A673 (cell line): ENCODE measurements at regions not wholly inside any gene's neighbourhood (a gene's known extent, or its start where the extent isn't known, plus 50 kb on each side); places are given as distances from the start of the nearest gene placed in this dataset.

Experiments used
- CTCF ChIP-seq: fragments of 300-800, 200-600 bp; sonication (generic); conservative IDR thresholded peaks from 2 replicates; pipeline ENCODE4 v1.5.1; 2017; ENCODE audit warnings: low read depth, mild to moderate bottlenecking, antibody characterized with exemption, low read length, moderate library complexity, mixed read lengths
- EZH2 ChIP-seq: fragments of 200-600 bp; sonication (generic); IDR thresholded peaks from 2 replicates; pipeline ENCODE4 v1.6.1; 2017; ENCODE audit warnings: borderline replicate concordance, low read depth, mild to moderate bottlenecking, mixed read lengths, antibody characterized with exemption, low read length; ENCODE audit not compliant: poor library complexity, severe bottlenecking

- TF ChIP-seq CTCF (no peak), EZH2 (no peak)
Observed at GRCh38 chr15:35671981-35672380, 126.0 kb upstream of the DPH6 start.
